ENCODE measurements at regions not wholly inside any gene's neighbourhood (a gene's known extent, or its start where the extent isn't known, plus 50 kb on each side); places are given as distances from the start of the nearest gene placed in this dataset.

GRCh38 chr11:116551576-116551975 lies 221.2 kb downstream of the BUD13 start:
- Histone ChIP-seq H3K36me3 (ENCODE audit: control insufficient read depth, insufficient read depth, low read length) (no peaks in the 10 kb centered on the region), H3K27me3 (ENCODE audit: control insufficient read depth, insufficient read depth, low read length) (no peaks in the 10 kb centered on the region), H3K4me3 (ENCODE audit: low read depth, low read length) (no peak overlapping the region), H3K9ac (ENCODE audit: low read depth, low read length) (no peak overlapping the region), H3K4me1 (ENCODE audit: control insufficient read depth, insufficient read depth, low read length) (no peaks in the 10 kb centered on the region), H3K9me3 (ENCODE audit: control insufficient read depth, insufficient read depth, low read length) (no peaks in the 10 kb centered on the region), H3K27ac (ENCODE audit: low read depth, low read length) (no peak overlapping the region)

- no peak overlapping the region for H3K4me3 ChIP-seq (ENCODE audit: low read depth, low read length)
- no peaks in the 10 kb centered on the region for H3K9me3 ChIP-seq (ENCODE audit: control insufficient read depth, insufficient read depth, low read length)
- no peaks in the 10 kb centered on the region for H3K27me3 ChIP-seq (ENCODE audit: control insufficient read depth, insufficient read depth, low read length)
These were observed 224.5 kb downstream of the BUD13 start for GRCh38 chr11:116548256-116548655.

GRCh38 chr11:116547571-116547970 lies 225.2 kb downstream of the BUD13 start:
- H3K4me3 ChIP-seq (ENCODE audit: low read depth, low read length) = no peak overlapping the region
- no peaks in the 10 kb centered on the region for H3K36me3 ChIP-seq (ENCODE audit: control insufficient read depth, insufficient read depth, low read length)
- H3K27ac ChIP-seq (ENCODE audit: low read depth, low read length) = no peak overlapping the region
- H3K4me1 ChIP-seq (ENCODE audit: control insufficient read depth, insufficient read depth, low read length) = peaks cover 6% of the 10 kb centered on the region; the same call in 1 of the 2 replicates
- H3K9ac ChIP-seq (ENCODE audit: low read depth, low read length) = no peak overlapping the region
- H3K27me3 ChIP-seq (ENCODE audit: control insufficient read depth, insufficient read depth, low read length) = no peaks in the 10 kb centered on the region
- no peaks in the 10 kb centered on the region for H3K9me3 ChIP-seq (ENCODE audit: control insufficient read depth, insufficient read depth, low read length)

More at GRCh38 chr11:116548256-116548655, 224.5 kb downstream of the BUD13 start:
- Histone ChIP-seq H3K27ac (ENCODE audit: low read depth, low read length) (no peak overlapping the region), H3K9ac (ENCODE audit: low read depth, low read length) (no peak overlapping the region), H3K4me1 (ENCODE audit: control insufficient read depth, insufficient read depth, low read length) (peaks cover 6% of the 10 kb centered on the region; the same call in 1 of the 2 replicates), H3K36me3 (ENCODE audit: control insufficient read depth, insufficient read depth, low read length) (no peaks in the 10 kb centered on the region)

GRCh38 chr11:116545912-116546311 lies 226.9 kb downstream of the BUD13 start:
- no peak overlapping the region for H3K4me3 ChIP-seq (ENCODE audit: low read depth, low read length)
- no peak overlapping the region for H3K27ac ChIP-seq (ENCODE audit: low read depth, low read length)
- no peaks in the 10 kb centered on the region for H3K27me3 ChIP-seq (ENCODE audit: control insufficient read depth, insufficient read depth, low read length)
- no peaks in the 10 kb centered on the region for H3K36me3 ChIP-seq (ENCODE audit: control insufficient read depth, insufficient read depth, low read length)
- H3K9ac ChIP-seq (ENCODE audit: low read depth, low read length) = no peak overlapping the region
- peaks cover 6% of the 10 kb centered on the region; the same call in 1 of the 2 replicates for H3K4me1 ChIP-seq (ENCODE audit: control insufficient read depth, insufficient read depth, low read length)
- H3K9me3 ChIP-seq (ENCODE audit: control insufficient read depth, insufficient read depth, low read length) = no peaks in the 10 kb centered on the region

- no peak overlapping the region for H3K27ac ChIP-seq (ENCODE audit: low read depth, low read length)
- H3K4me3 ChIP-seq (ENCODE audit: low read depth, low read length) = no peak overlapping the region
- no peaks in the 10 kb centered on the region for H3K9me3 ChIP-seq (ENCODE audit: control insufficient read depth, insufficient read depth, low read length)
- no peaks in the 10 kb centered on the region for H3K27me3 ChIP-seq (ENCODE audit: control insufficient read depth, insufficient read depth, low read length)
- H3K4me1 ChIP-seq (ENCODE audit: control insufficient read depth, insufficient read depth, low read length) = peaks cover 6% of the 10 kb centered on the region; the same call in 1 of the 2 replicates
- H3K36me3 ChIP-seq (ENCODE audit: control insufficient read depth, insufficient read depth, low read length) = no peaks in the 10 kb centered on the region
- no peak overlapping the region for H3K9ac ChIP-seq (ENCODE audit: low read depth, low read length)
These were observed 228.1 kb downstream of the BUD13 start for GRCh38 chr11:116544721-116545120.

- H3K4me3 ChIP-seq (ENCODE audit: low read depth, low read length) = no peak overlapping the region
- no peak overlapping the region for H3K9ac ChIP-seq (ENCODE audit: low read depth, low read length)
- H3K4me1 ChIP-seq (ENCODE audit: control insufficient read depth, insufficient read depth, low read length) = peaks cover 6% of the 10 kb centered on the region; the same call in 1 of the 2 replicates
- no peaks in the 10 kb centered on the region for H3K9me3 ChIP-seq (ENCODE audit: control insufficient read depth, insufficient read depth, low read length)
- H3K27ac ChIP-seq (ENCODE audit: low read depth, low read length) = no peak overlapping the region
- no peaks in the 10 kb centered on the region for H3K27me3 ChIP-seq (ENCODE audit: control insufficient read depth, insufficient read depth, low read length)
- no peaks in the 10 kb centered on the region for H3K36me3 ChIP-seq (ENCODE audit: control insufficient read depth, insufficient read depth, low read length)
These were observed 228.8 kb downstream of the BUD13 start for GRCh38 chr11:116543911-116544475.

GRCh38 chr11:116543099-116543498 lies 229.7 kb downstream of the BUD13 start:
- H3K27me3 ChIP-seq (ENCODE audit: control insufficient read depth, insufficient read depth, low read length) = no peaks in the 10 kb centered on the region

GRCh38 chr11:116542406-116542805 lies 230.4 kb downstream of the BUD13 start:
- Histone ChIP-seq H3K9ac (ENCODE audit: low read depth, low read length) (no peak overlapping the region), H3K27me3 (ENCODE audit: control insufficient read depth, insufficient read depth, low read length) (no peaks in the 10 kb centered on the region), H3K9me3 (ENCODE audit: control insufficient read depth, insufficient read depth, low read length) (no peaks in the 10 kb centered on the region), H3K4me3 (ENCODE audit: low read depth, low read length) (no peak overlapping the region), H3K4me1 (ENCODE audit: control insufficient read depth, insufficient read depth, low read length) (peaks cover 6% of the 10 kb centered on the region; the same call in 1 of the 2 replicates), H3K27ac (ENCODE audit: low read depth, low read length) (no peak overlapping the region), H3K36me3 (ENCODE audit: control insufficient read depth, insufficient read depth, low read length) (no peaks in the 10 kb centered on the region)

More at GRCh38 chr11:116543099-116543498, 229.7 kb downstream of the BUD13 start:
- Histone ChIP-seq H3K36me3 (ENCODE audit: control insufficient read depth, insufficient read depth, low read length) (no peaks in the 10 kb centered on the region), H3K9ac (ENCODE audit: low read depth, low read length) (no peak overlapping the region), H3K9me3 (ENCODE audit: control insufficient read depth, insufficient read depth, low read length) (no peaks in the 10 kb centered on the region), H3K27ac (ENCODE audit: low read depth, low read length) (no peak overlapping the region), H3K4me1 (ENCODE audit: control insufficient read depth, insufficient read depth, low read length) (peaks cover 6% of the 10 kb centered on the region; the same call in 1 of the 2 replicates), H3K4me3 (ENCODE audit: low read depth, low read length) (no peak overlapping the region)

- Histone ChIP-seq H3K36me3 (ENCODE audit: control insufficient read depth, insufficient read depth, low read length) (no peaks in the 10 kb centered on the region), H3K9ac (ENCODE audit: low read depth, low read length) (no peak overlapping the region), H3K27ac (ENCODE audit: low read depth, low read length) (no peak overlapping the region), H3K9me3 (ENCODE audit: control insufficient read depth, insufficient read depth, low read length) (no peaks in the 10 kb centered on the region), H3K4me1 (ENCODE audit: control insufficient read depth, insufficient read depth, low read length) (peaks cover 6% of the 10 kb centered on the region; the same call in 1 of the 2 replicates), H3K4me3 (ENCODE audit: low read depth, low read length) (no peak overlapping the region), H3K27me3 (ENCODE audit: control insufficient read depth, insufficient read depth, low read length) (no peaks in the 10 kb centered on the region)
These were observed 231.3 kb downstream of the BUD13 start for GRCh38 chr11:116541460-116541859.

GRCh38 chr11:116540645-116541304 lies 232.0 kb downstream of the BUD13 start:
- Histone ChIP-seq H3K36me3 (ENCODE audit: control insufficient read depth, insufficient read depth, low read length) (no peaks in the 10 kb centered on the region), H3K9me3 (ENCODE audit: control insufficient read depth, insufficient read depth, low read length) (no peaks in the 10 kb centered on the region), H3K27ac (ENCODE audit: low read depth, low read length) (no peak overlapping the region), H3K9ac (ENCODE audit: low read depth, low read length) (no peak overlapping the region), H3K27me3 (ENCODE audit: control insufficient read depth, insufficient read depth, low read length) (no peaks in the 10 kb centered on the region), H3K4me1 (ENCODE audit: control insufficient read depth, insufficient read depth, low read length) (peaks cover 8% of the 10 kb centered on the region; the same call in 1 of the 2 replicates), H3K4me3 (ENCODE audit: low read depth, low read length) (no peak overlapping the region)

GRCh38 chr11:116539836-116540418 lies 232.9 kb downstream of the BUD13 start:
- Histone ChIP-seq H3K36me3 (ENCODE audit: control insufficient read depth, insufficient read depth, low read length) (no peaks in the 10 kb centered on the region), H3K9ac (ENCODE audit: low read depth, low read length) (no peak overlapping the region), H3K27me3 (ENCODE audit: control insufficient read depth, insufficient read depth, low read length) (no peaks in the 10 kb centered on the region), H3K9me3 (ENCODE audit: control insufficient read depth, insufficient read depth, low read length) (no peaks in the 10 kb centered on the region), H3K4me1 (ENCODE audit: control insufficient read depth, insufficient read depth, low read length) (peaks cover 8% of the 10 kb centered on the region; the same call in 1 of the 2 replicates), H3K4me3 (ENCODE audit: low read depth, low read length) (no peak overlapping the region), H3K27ac (ENCODE audit: low read depth, low read length) (no peak overlapping the region)
